ENCODE measurements at regions not wholly inside any gene's neighbourhood (a gene's known extent, or its start where the extent isn't known, plus 50 kb on each side); places are given as distances from the start of the nearest gene placed in this dataset.
"Not testable (repeated sequence)": the region's sequence is repeated elsewhere in the genome, so short reads cannot be mapped to it uniquely, and the experiment has no call there.

GRCh38 chr12:75805905-75806304, 225.7 kb downstream of the PHLDA1 start:
- DNase-seq, result no peak

GRCh38 chr12:75805320-75805719, 226.3 kb downstream of the PHLDA1 start:
- no peak for DNase-seq

GRCh38 chr12:75798136-75798926, 233.2 kb downstream of the PHLDA1 start:
- no peak for DNase-seq

- no peak for DNase-seq
These were observed 236.5 kb downstream of the PHLDA1 start for GRCh38 chr12:75795125-75795524.

- DNase-seq, result no peak
These were observed 238.9 kb downstream of the PHLDA1 start for GRCh38 chr12:75792687-75793086.

- no peak for DNase-seq
These were observed 241.4 kb downstream of the PHLDA1 start for GRCh38 chr12:75790219-75790618.

- DNase-seq, result not testable (repeated sequence)
These were observed 244.4 kb downstream of the PHLDA1 start for GRCh38 chr12:75787146-75787545.

GRCh38 chr12:75786070-75786469, 245.5 kb downstream of the PHLDA1 start:
- DNase-seq, result no peak

- DNase-seq, result no peak
These were observed 247.0 kb downstream of the PHLDA1 start for GRCh38 chr12:75784591-75784990.

- DNase-seq, result no peak
These were observed 248.3 kb downstream of the PHLDA1 start for GRCh38 chr12:75783093-75783877.

GRCh38 chr12:75782069-75782581, 249.5 kb downstream of the PHLDA1 start:
- no peak for DNase-seq

- no peak for DNase-seq
These were observed 250.0 kb downstream of the PHLDA1 start for GRCh38 chr12:75781532-75782046.

GRCh38 chr12:75779891-75780496, 251.6 kb downstream of the PHLDA1 start:
- no peak for DNase-seq

- DNase-seq, result no peak
These were observed 257.1 kb downstream of the PHLDA1 start for GRCh38 chr12:75774261-75775052.

- no peak for DNase-seq
These were observed 258.2 kb downstream of the PHLDA1 start for GRCh38 chr12:75773377-75773776.

- no peak for DNase-seq
These were observed 259.6 kb upstream of the KRR1 start for GRCh38 chr12:75771023-75771422.

- DNase-seq, result no peak
These were observed 256.5 kb upstream of the KRR1 start for GRCh38 chr12:75767957-75768356.

- no peak for DNase-seq
These were observed 255.1 kb upstream of the KRR1 start for GRCh38 chr12:75766263-75767160.

GRCh38 chr12:75765170-75766059, 254.0 kb upstream of the KRR1 start:
- no peak for DNase-seq

Data from right lung (tissue), 2 donors.